NCI-H524 (cell line): ENCODE measurements at regions not wholly inside any gene's neighbourhood (a gene's known extent, or its start where the extent isn't known, plus 50 kb on each side); places are given as distances from the start of the nearest gene placed in this dataset.
"Not testable (repeated sequence)": the region's sequence is repeated elsewhere in the genome, so short reads cannot be mapped to it uniquely, and the experiment has no call there.

Source experiments
- DNase-seq, 2 experiments: peaks; one replicate each; lab custom pipeline; 2025; lab: John Stamatoyannopoulos, UW

- DNase-seq, result no peak
Observed at GRCh38 chr7:65800890-65801341, 72.0 kb upstream of the VKORC1L1 start.

GRCh38 chr7:65804887-65805286 is 68.0 kb upstream of the VKORC1L1 start:
- DNase-seq, result no peak

- not testable (repeated sequence) for DNase-seq
Observed at GRCh38 chr7:65807067-65807466, 65.8 kb upstream of the VKORC1L1 start.

GRCh38 chr7:65809259-65809981 is 63.5 kb upstream of the VKORC1L1 start:
- DNase-seq, result no peak

GRCh38 chr7:65809982-65810288 is 62.9 kb upstream of the VKORC1L1 start:
- DNase-seq, result no peak

GRCh38 chr7:65812281-65812680 is 60.6 kb upstream of the VKORC1L1 start:
- no peak for DNase-seq

GRCh38 chr7:65814556-65815167 is 58.2 kb upstream of the VKORC1L1 start:
- not testable (repeated sequence) for DNase-seq

- no peak for DNase-seq
Observed at GRCh38 chr7:65820287-65820950, 52.5 kb upstream of the VKORC1L1 start.
